ENCODE measurements at regions not wholly inside any gene's neighbourhood (a gene's known extent, or its start where the extent isn't known, plus 50 kb on each side); places are given as distances from the start of the nearest gene placed in this dataset.

GRCh38 chr15:57857871-57858270 is 151.4 kb downstream of the POLR2M start:
- Mint-ChIP-seq H3K4me3 (ENCODE audit: unreplicated experiment) (no peak overlapping the region), H3K4me1 (ENCODE audit: low read depth, unreplicated experiment) (no peaks in the 10 kb centered on the region), H3K27ac (ENCODE audit: unreplicated experiment) (no peak overlapping the region), H3K9me3 (ENCODE audit: unreplicated experiment) (no peaks in the 10 kb centered on the region), H3K27me3 (ENCODE audit: insufficient read depth, unreplicated experiment) (peaks cover 29% of the 10 kb centered on the region), H3K36me3 (ENCODE audit: insufficient read depth, unreplicated experiment) (no peaks in the 10 kb centered on the region)
- no peaks in the 10 kb centered on the region for H3K36me3 ChIP-seq (ENCODE audit: control insufficient read depth, insufficient read depth, low read length)
- no peak overlapping the region for H3K4me3 ChIP-seq (ENCODE audit: low read depth, low read length)
- H3K27me3 ChIP-seq (replicated peaks; ENCODE audit: control insufficient read depth, insufficient read depth, low read length), result no peaks in the 10 kb centered on the region
- CTCF ChIA-PET, result interaction anchor here (0.8 to 1.0 kb wide), 2 partner anchors 107 to 216 kb away, joined by 3 to 4 read pairs; no protein-coding TSS in a partner anchor
- no peaks in the 10 kb centered on the region for H3K9me3 ChIP-seq
- H3K4me1 ChIP-seq, result no peaks in the 10 kb centered on the region
- POLR2A ChIA-PET, result no interaction called here
- no peak for DNase-seq
- intact Hi-C loops (cut with micrococcal nuclease; ENCODE audit: unreplicated experiment), result no loop called here
- TF ChIP-seq CTCF (IDR thresholded peaks at IDR 0.05; ENCODE audit: insufficient read depth in 1 of 2, low read depth in 1 of 2, low read length in 1 of 2, severe bottlenecking in 1 of 2, unreplicated experiment in 1 of 2), result no peak
- no TSS peak for BruUV-seq (replicated peaks)

GRCh38 chr15:57859130-57859685 is 152.7 kb downstream of the POLR2M start:
- POLR2A ChIA-PET, result no interaction called here
- no TSS peak for BruUV-seq (replicated peaks)
- H3K27me3 Mint-ChIP-seq (ENCODE audit: insufficient read depth, unreplicated experiment), result peaks cover 29% of the 10 kb centered on the region
- no peaks in the 10 kb centered on the region for H3K4me1 Mint-ChIP-seq (ENCODE audit: low read depth, unreplicated experiment)
- no peak for TF ChIP-seq CTCF (IDR thresholded peaks at IDR 0.05; ENCODE audit: insufficient read depth in 1 of 2, low read depth in 1 of 2, low read length in 1 of 2, severe bottlenecking in 1 of 2, unreplicated experiment in 1 of 2)
- H3K27ac Mint-ChIP-seq (ENCODE audit: unreplicated experiment), result no peak overlapping the region
- Histone ChIP-seq H3K4me3 (ENCODE audit: low read depth, low read length) (no peak overlapping the region), H3K9me3 (no peaks in the 10 kb centered on the region), H3K27me3 (replicated peaks; ENCODE audit: control insufficient read depth, insufficient read depth, low read length) (no peaks in the 10 kb centered on the region), H3K4me1 (no peaks in the 10 kb centered on the region), H3K36me3 (ENCODE audit: control insufficient read depth, insufficient read depth, low read length) (no peaks in the 10 kb centered on the region)
- no peak for DNase-seq
- CTCF ChIA-PET, result interaction anchor here (2.1 to 2.8 kb wide), 2 partner anchors 106 to 108 kb away, joined by 10 to 72 read pairs; no protein-coding TSS in a partner anchor
- no peak overlapping the region for H3K4me3 Mint-ChIP-seq (ENCODE audit: unreplicated experiment)
- H3K36me3 Mint-ChIP-seq (ENCODE audit: insufficient read depth, unreplicated experiment), result no peaks in the 10 kb centered on the region
- H3K9me3 Mint-ChIP-seq (ENCODE audit: unreplicated experiment), result no peaks in the 10 kb centered on the region
- intact Hi-C loops (cut with micrococcal nuclease; ENCODE audit: unreplicated experiment), result no loop called here

GRCh38 chr15:57861034-57861638 is 154.6 kb downstream of the POLR2M start:
- Mint-ChIP-seq H3K36me3 (ENCODE audit: insufficient read depth, unreplicated experiment) (no peaks in the 10 kb centered on the region), H3K4me3 (ENCODE audit: unreplicated experiment) (no peak overlapping the region), H3K9me3 (ENCODE audit: unreplicated experiment) (no peaks in the 10 kb centered on the region), H3K27ac (ENCODE audit: unreplicated experiment) (no peak overlapping the region), H3K4me1 (ENCODE audit: low read depth, unreplicated experiment) (no peaks in the 10 kb centered on the region), H3K27me3 (ENCODE audit: insufficient read depth, unreplicated experiment) (peaks cover 27% of the 10 kb centered on the region)
- Histone ChIP-seq H3K36me3 (ENCODE audit: control insufficient read depth, insufficient read depth, low read length) (no peaks in the 10 kb centered on the region), H3K4me1 (no peaks in the 10 kb centered on the region), H3K27me3 (replicated peaks; ENCODE audit: control insufficient read depth, insufficient read depth, low read length) (no peaks in the 10 kb centered on the region), H3K4me3 (ENCODE audit: low read depth, low read length) (no peak overlapping the region), H3K9me3 (no peaks in the 10 kb centered on the region)
- peak; percentile 44 to 55 for TF ChIP-seq CTCF (IDR thresholded peaks at IDR 0.05; ENCODE audit: insufficient read depth in 1 of 2, low read depth in 1 of 2, low read length in 1 of 2, severe bottlenecking in 1 of 2, unreplicated experiment in 1 of 2)
- BruUV-seq (replicated peaks), result no TSS peak
- intact Hi-C loops (cut with micrococcal nuclease; ENCODE audit: unreplicated experiment), result loop anchor here (1.0 kb wide), 3 partner anchors 110 to 302 kb away; no protein-coding TSS in a partner anchor
- CTCF ChIA-PET, result interaction anchor here (0.6 to 2.8 kb wide), 13 partner anchors 8 to 210 kb away, joined by 3 to 72 read pairs (median 4); partner anchors contain the start of gene POLR2M
- POLR2A ChIA-PET, result interaction anchor here (1.0 kb wide), 1 partner anchor 110 kb away, joined by 3 read pairs; no protein-coding TSS in a partner anchor
- DNase-seq, result peak in 1 of 2 experiments; percentile 50

Data from Caco-2 (cell line).